ENCODE measurements at regions not wholly inside any gene's neighbourhood (a gene's known extent, or its start where the extent isn't known, plus 50 kb on each side); places are given as distances from the start of the nearest gene placed in this dataset. TPM values are rescaled to one million over a fixed set of nuclear protein-coding genes. Genes with fewer than 3 reads are reported as not detected.
"Not testable (repeated sequence)": the region's sequence is repeated elsewhere in the genome, so short reads cannot be mapped to it uniquely, and the experiment has no call there.

DNA sequence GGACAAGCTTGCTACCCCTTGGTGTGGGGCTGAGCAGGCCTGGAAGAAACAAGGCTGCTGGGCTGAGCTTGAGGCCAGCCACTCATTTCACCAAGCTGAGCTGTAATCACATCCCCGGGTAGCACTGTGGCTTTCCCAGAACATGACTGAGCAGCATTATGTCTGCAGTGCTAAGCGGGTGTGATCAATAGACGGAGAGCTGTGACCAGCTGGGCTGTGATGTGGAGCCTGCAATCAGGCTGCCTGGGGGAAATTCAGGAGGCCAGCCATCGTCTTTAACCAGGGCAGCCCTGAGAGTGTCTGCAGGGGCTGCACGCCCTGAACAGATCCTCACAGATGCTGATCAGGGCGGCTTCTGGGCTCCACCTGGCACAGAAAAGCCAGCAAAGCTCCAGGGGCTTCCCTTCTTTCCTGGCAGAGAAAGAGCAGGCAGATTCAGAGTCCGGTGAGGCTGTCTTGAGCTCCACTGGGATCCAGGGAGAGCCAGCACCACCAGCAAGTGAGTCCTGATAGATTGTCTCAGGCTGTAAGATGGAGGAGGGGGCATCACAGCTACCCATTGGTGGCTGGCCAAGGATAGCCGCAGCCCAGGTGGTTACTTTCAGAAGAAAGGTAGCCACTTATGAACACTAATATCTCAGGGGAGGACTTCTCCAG lies 165.9 kb downstream of the NRN1 start:
- FAIRE-seq (no peak), DNase-seq (ENCODE audit: low spot score in 2 of 2) (no peak)

DNA sequence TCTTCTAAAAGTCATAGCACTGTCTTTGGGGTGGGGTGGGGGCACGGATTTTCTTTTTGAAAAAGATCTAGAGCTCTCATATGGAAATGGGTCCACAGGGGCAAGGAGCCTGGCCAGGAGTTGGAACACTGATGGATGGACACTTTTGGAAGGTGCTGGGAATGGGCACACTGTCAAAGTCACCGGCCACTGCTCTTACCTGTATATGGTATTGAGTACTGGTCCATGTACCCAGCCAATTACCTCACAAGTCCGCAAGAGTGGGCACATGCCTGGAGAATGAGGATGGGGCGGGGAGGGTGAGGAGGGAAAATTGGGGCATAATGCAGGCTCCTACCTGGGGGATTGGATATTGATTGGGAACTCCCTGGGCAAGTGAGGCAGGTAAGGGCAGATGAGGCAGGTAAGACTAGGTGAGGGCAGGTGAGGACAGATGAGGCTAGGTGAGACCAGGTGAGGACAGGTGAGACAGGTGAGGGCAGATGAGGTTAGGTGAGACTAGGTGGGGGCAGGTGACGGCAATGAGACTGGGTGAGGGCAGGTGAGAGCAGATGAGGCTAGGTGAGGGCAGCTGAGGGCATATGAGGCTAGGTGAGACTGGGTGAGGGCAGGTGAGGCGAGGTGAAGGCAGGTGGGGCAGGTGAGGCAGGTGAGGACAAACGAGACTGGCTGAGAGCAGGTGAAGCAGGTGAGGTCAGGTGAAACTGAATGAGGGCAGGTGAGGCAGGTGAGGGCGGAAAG lies 167.9 kb downstream of the NRN1 start:
- DNase-seq (ENCODE audit: low spot score in 2 of 2) (no peak), FAIRE-seq (no peak)

DNA sequence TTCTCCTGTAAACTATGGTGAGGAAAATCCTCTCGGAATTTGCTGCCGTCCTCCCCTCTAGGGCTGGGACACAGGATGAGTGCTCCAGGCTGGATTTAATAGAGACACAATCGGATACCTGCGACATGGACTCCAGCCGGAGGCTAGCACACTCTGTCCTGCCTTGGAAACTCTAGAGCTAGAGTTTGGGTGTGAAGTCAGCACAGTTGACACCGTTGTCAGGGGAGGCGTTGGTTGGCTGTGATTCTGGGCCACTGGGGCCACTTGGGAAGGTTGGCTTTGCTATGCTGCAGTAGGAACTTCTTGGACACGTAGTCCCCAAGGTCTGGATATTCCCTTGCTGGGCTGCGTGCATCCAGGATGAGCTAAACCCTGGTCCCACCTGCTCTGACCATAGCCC lies 169.4 kb downstream of the NRN1 start:
- FAIRE-seq, result no peak

DNA sequence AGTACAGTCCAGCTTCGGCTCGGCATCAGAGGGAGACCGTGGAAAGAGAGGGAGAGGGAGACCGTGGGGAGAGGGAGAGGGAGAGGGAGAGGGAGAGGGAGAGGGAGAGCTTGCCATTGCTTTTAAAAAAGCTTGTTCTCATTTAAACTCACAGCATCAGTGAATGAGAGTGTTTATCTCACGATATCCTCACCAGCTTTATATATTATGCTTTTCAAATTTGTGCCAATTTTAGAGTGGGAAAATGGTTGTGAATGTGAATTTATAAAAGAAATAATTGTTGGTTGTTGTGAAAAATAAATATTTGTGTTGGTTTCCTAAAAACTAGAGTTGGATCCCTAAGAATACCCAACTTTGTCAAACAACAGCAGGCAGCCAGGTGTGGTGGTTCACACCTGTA lies 170.1 kb downstream of the NRN1 start:
- DNase-seq (ENCODE audit: low spot score in 2 of 2); FAIRE-seq: not testable (repeated sequence)

More for the DNA sequence above, 169.4 kb downstream of the NRN1 start:
- DNase-seq (ENCODE audit: low spot score in 2 of 2), result no peak

DNA sequence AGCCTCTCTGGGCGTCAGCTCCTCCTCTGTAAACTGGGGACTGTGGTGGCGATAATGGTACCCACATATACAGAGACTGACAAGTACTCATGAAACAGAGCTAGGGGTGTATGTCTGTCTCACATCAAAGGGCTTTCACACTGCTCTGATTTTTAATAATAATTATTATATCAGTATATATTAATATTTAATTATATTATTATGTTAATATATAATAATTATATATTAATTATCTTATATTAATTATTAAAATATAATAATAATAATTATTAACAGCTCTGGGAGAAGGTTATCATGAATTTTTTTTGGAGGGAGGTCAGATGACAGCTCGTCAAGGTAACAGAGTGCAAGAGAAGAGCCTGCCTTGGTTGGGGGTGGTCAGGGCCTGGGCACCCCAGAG lies 173.6 kb downstream of the NRN1 start:
- DNase-seq (ENCODE audit: low spot score in 2 of 2) (no peak), FAIRE-seq (no peak)

DNA sequence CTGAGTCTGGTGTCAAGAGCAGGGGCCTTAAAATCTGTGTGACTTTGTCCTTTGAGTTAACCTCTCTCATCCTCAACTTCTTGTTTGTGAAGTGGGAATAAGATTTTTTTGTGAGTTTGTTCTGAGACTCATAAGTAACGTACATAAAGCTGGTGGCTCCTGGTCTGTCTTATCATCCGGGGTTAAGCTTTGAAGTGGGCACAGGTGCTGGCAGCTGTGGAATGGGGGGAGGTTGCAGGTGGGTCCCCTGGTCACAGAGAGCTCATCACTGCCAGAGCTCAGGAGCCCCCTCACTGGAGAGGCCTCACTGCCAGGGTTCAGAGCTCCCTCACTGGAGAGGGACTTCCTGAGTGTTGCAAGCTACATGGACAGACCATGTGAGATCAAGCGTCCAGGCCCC lies 174.1 kb downstream of the NRN1 start:
- no peak for FAIRE-seq

DNA sequence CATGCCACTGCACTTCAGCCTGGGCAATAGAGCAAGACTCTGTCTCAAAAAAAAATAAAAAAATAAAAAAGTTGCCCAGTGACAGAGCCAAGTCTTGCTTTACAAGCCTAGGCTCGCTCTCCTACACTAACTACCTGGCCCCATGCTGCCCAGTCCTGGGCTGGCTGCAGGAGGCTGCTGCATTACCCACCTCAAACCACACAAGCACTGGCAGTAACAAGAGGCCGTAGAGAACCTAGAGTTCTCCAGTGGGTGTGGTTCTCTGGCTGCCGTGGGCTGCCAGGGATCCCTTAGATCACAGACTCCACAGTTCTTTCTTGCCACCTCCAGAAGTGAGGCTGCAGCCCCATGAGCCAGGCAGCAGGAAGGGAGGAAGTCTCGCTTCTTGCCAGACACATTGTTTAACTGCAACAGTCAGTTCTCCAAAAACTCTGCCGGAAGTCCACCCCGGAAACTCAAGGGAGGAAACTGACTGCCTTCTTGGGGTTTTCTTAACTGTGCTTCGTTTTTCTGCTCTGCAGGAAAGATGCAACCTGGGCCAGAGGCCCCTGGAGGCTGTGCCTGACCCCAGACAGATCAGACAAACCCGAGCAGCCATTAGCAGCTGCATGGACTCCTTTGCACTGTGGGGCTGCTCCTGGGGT lies 175.4 kb downstream of the NRN1 start:
- DNase-seq (ENCODE audit: low spot score in 2 of 2); FAIRE-seq: not testable (repeated sequence)

More for the DNA sequence above, 174.1 kb downstream of the NRN1 start:
- no peak for DNase-seq (ENCODE audit: low spot score in 2 of 2)

DNA sequence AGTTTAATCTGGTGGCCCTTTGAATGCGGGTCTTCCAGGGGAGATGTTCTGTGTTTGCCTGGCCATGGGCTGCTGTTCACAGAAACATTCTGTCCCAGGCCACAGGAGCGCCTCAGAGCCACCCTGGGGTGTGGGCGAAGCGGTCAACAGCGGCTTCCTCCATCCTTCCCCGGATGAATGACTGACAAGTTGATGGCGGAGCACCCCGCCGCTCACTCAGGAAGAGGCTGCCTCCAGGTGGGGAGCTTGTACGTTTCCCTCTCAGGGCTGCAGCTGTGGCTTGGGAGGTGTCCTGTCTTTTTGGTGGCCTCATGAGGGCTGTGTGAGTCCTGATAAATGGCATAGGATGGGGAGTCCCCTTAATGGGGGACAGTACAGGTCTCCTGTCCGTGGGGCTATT lies 178.4 kb downstream of the NRN1 start:
- FAIRE-seq, result no peak
- DNase-seq (ENCODE audit: low spot score in 2 of 2), result no peak

DNA sequence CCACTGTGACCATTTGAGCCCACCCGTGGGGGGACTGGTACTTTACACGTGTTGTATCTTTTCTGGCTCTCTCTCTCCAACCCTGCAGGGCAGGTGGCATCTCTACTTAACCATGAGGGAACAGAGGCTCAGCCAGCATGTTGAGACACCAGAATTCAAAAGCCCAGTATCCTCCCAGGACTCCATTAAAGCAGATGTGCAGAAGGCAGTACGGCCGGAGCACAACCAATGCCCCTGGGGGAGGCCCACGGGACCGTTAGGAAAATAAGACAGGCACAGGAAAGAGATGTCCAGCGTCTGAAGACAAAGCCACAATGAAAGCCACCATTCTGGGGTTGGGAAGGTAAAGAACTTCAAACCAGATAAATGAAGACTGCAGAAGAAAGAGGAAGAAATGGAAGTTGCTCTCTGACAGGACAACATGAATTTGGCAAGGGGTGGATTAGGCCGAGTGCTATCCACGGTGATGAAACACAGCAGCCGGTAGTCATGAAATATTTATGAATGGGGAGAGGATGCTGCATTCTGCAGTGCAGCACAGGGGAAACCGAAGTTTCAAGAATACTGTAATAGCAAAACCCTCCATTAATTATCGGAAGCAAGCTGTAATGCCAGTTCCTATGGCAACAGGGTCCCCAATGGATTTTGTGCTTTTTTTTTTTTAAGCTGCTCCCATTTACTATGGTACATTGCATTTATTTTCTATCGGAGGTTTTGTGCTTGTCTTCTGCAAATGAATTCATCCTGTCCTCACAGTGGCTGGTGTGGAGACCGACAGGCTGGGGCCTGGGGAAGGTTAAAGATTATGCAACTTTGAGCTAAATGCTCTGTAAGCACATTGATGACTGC lies 179.4 kb downstream of the NRN1 start:
- DNase-seq (ENCODE audit: low spot score in 2 of 2), result no peak
- FAIRE-seq, result no peak

DNA sequence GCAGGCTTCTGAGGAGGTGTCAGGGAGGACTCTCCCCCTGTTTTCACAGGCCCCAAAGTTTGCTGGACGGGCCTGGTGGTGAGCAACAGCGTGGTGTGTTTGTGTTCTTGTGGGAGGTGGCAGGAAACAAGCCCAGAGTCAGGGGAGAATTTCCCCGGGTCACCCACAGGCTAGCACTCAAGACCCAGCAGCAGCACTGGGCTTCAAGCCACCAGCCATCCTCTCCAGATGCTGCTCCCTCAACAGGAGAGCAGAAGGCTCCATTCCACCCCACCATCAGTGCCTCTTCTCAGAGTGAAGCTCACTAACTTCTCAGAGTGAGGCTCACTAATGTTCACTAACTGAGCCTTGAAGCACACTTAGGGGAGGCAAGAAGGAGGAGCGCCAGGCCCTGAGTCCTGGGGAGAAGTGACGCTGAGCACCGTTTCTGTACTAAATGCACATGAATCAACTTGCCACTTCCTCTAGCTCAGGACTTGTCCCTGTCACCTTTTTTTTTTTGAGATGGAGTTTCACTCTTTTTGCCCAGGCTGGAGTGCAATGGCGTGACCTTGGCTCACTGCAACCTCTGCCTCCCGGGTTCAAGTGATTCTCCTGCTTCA lies 182.2 kb downstream of the NRN1 start:
- FAIRE-seq, result not testable (repeated sequence)

More for the DNA sequence above, 182.2 kb downstream of the NRN1 start:
- DNase-seq (ENCODE audit: low spot score in 2 of 2), result not testable (repeated sequence)

Small RNA genes lying in the stretch of these regions (small RNA-seq; reads per million reads assigned to genes)
- not detected for gene RN7SL221P
